ENCODE measurements at regions not wholly inside any gene's neighbourhood (a gene's known extent, or its start where the extent isn't known, plus 50 kb on each side); places are given as distances from the start of the nearest gene placed in this dataset.

DNA sequence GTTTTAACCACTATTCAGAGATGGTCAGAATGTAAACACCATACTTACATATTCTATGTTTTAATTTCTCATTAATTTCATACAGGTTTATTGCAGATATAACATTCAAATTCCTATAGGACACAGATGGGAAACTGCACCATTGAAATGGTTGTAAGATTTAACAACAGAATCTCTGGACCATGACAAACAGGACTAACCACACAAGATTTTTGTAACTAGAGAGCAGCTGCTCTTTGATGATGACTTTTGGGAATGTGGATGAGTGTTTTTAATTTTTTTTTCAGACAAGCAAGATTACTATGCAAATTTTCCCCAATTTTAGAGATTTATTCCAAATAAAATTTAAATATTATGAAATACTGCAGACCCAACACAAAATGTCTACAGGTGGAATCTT, 610.2 kb downstream of the PCDH18 start:
- no peak overlapping the region for H2AFZ ChIP-seq (replicated peaks)
- H3K9ac ChIP-seq: no peak overlapping the region
- no peak for DNase-seq (ENCODE audit: low spot score)
- H3K27me3 ChIP-seq: no peaks in the 10 kb centered on the region
- H3F3A ChIP-seq (ENCODE audit: low read depth): no peaks in the 10 kb centered on the region
- Mint-ChIP-seq H3K9me3 (no peaks in the 10 kb centered on the region), H3K27ac (no peak overlapping the region), H3K27me3 (ENCODE audit: insufficient read depth, low read depth) (no peaks in the 10 kb centered on the region), H3K4me1 (peaks cover 15% of the 10 kb centered on the region), H3K4me3 (no peak overlapping the region), H3K36me3 (no peaks in the 10 kb centered on the region)
- H4K20me1 ChIP-seq (ENCODE audit: low read depth): no peaks in the 10 kb centered on the region
- no peak overlapping the region for H3K4me2 ChIP-seq
- no peaks in the 10 kb centered on the region for H3K36me3 ChIP-seq
- H3K9me3 ChIP-seq (ENCODE audit: low read depth): no peaks in the 10 kb centered on the region
- H3K4me1 ChIP-seq: no peaks in the 10 kb centered on the region
- TF ChIP-seq EZH2 (IDR thresholded peaks at IDR 0.05): no peak
- no peak for TF ChIP-seq EZH2phosphoT487 (IDR thresholded peaks at IDR 0.05)
- no peak for TF ChIP-seq CTCF (IDR thresholded peaks at IDR 0.05)
- no peaks in the 10 kb centered on the region for H3K79me2 ChIP-seq (ENCODE audit: low read depth)
- no peak overlapping the region for H3K27ac ChIP-seq
- H3K4me3 ChIP-seq: no peak overlapping the region

DNA sequence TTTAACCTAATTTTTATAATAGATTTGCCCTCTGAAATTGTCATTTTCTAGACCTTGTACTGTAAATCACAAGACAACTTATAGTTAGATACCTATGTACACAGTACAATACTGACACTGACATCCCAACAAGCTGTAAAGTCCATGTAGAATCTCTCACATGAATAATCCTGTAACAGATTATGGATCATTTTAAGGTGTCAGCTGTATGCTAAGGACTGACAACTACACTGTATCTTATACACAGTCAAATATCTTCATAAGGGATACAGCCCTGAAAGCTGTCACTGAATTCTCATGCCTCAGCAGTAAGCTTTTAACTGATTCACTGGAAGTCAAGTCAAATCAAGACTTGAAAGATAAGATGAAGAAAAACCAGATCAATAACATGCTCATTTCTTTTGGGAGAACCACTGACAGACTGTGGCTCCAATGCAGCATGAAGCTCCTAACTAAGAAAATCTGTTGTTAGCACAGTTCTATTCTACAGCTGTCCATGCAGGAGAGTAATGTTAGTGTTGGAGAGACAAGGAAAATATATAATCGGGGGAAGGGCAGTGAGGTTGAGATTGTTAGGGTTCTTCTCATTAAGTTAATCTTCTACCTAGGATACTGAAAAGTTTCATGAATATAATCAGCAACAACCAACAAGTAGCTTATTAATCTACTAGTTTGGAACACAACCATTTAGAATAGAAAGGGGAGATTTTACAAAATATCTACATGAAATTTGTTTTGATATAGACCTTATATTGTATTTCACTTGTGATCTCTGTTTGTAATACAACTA, 612.0 kb downstream of the PCDH18 start:
- Mint-ChIP-seq H3K36me3 (no peaks in the 10 kb centered on the region), H3K9me3 (no peaks in the 10 kb centered on the region), H3K27ac (no peak overlapping the region), H3K27me3 (ENCODE audit: insufficient read depth, low read depth) (no peaks in the 10 kb centered on the region), H3K4me1 (peaks cover 15% of the 10 kb centered on the region), H3K4me3 (no peak overlapping the region)
- no peaks in the 10 kb centered on the region for H3K36me3 ChIP-seq
- no peaks in the 10 kb centered on the region for H3K79me2 ChIP-seq (ENCODE audit: low read depth)
- no peak for TF ChIP-seq EZH2 (IDR thresholded peaks at IDR 0.05)
- no peak for TF ChIP-seq EZH2phosphoT487 (IDR thresholded peaks at IDR 0.05)
- no peak for TF ChIP-seq CTCF (IDR thresholded peaks at IDR 0.05)
- no peak overlapping the region for H2AFZ ChIP-seq (replicated peaks)
- no peak overlapping the region for H3K9ac ChIP-seq
- H3F3A ChIP-seq (ENCODE audit: low read depth): no peaks in the 10 kb centered on the region
- no peak overlapping the region for H3K27ac ChIP-seq
- H3K27me3 ChIP-seq: no peaks in the 10 kb centered on the region
- no peak overlapping the region for H3K4me2 ChIP-seq
- H3K4me1 ChIP-seq: no peaks in the 10 kb centered on the region
- no peaks in the 10 kb centered on the region for H3K9me3 ChIP-seq (ENCODE audit: low read depth)
- no peak for DNase-seq (ENCODE audit: low spot score)
- H3K4me3 ChIP-seq: no peak overlapping the region
- no peaks in the 10 kb centered on the region for H4K20me1 ChIP-seq (ENCODE audit: low read depth)

DNA sequence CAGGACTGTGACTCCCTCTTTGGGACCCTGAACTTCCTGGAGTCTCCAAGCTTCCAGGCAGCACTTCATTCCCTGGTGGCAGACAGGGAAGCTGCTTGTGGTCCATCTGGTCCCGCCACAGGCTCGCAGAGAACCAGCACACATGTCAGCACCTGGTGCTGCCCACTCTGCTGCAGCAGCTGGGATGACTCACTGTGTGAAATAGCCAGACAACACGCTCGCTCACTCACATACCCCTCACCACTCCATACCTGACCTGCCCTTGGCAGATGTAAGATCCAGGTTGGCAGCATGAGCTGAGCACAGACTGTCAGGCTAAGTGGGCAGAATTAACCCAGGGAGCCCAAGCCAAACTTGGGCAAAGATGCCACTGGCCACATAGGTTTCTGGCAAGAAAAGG, 613.5 kb downstream of the PCDH18 start:
- no peaks in the 10 kb centered on the region for H3K9me3 ChIP-seq (ENCODE audit: low read depth)
- H3K4me2 ChIP-seq: no peak overlapping the region
- H3K27me3 ChIP-seq: no peaks in the 10 kb centered on the region
- no peak overlapping the region for H3K9ac ChIP-seq
- no peak overlapping the region for H3K27ac ChIP-seq
- Mint-ChIP-seq H3K4me3 (no peak overlapping the region), H3K36me3 (no peaks in the 10 kb centered on the region), H3K4me1 (peaks cover 15% of the 10 kb centered on the region), H3K9me3 (no peaks in the 10 kb centered on the region), H3K27me3 (ENCODE audit: insufficient read depth, low read depth) (no peaks in the 10 kb centered on the region), H3K27ac (no peak overlapping the region)
- no peak for DNase-seq (ENCODE audit: low spot score)
- no peak for TF ChIP-seq EZH2 (IDR thresholded peaks at IDR 0.05)
- TF ChIP-seq CTCF (IDR thresholded peaks at IDR 0.05): no peak
- TF ChIP-seq EZH2phosphoT487 (IDR thresholded peaks at IDR 0.05): no peak
- H2AFZ ChIP-seq (replicated peaks): no peak overlapping the region
- no peak overlapping the region for H3K4me3 ChIP-seq
- no peaks in the 10 kb centered on the region for H3K79me2 ChIP-seq (ENCODE audit: low read depth)
- H3F3A ChIP-seq (ENCODE audit: low read depth): no peaks in the 10 kb centered on the region
- H4K20me1 ChIP-seq (ENCODE audit: low read depth): no peaks in the 10 kb centered on the region
- no peaks in the 10 kb centered on the region for H3K4me1 ChIP-seq
- H3K36me3 ChIP-seq: no peaks in the 10 kb centered on the region
